Neural cell (in vitro differentiated cells): ENCODE measurements at regions not wholly inside any gene's neighbourhood (a gene's known extent, or its start where the extent isn't known, plus 50 kb on each side); places are given as distances from the start of the nearest gene placed in this dataset.

Source experiments
- EP300 ChIP-seq: fragments of 450-650 bp; conservative IDR thresholded peaks from 2 replicates; pipeline ENCODE4 v1.6.1; 2014; ENCODE audit warnings: antibody characterized with exemption, mild to moderate bottlenecking, moderate library complexity; ENCODE audit not compliant: poor library complexity, severe bottlenecking
- EZH2 ChIP-seq: fragments of 200-600, 300-800 bp; shearing (Covaris generic), sonication (generic); IDR thresholded peaks from 2 replicates; pipeline ENCODE4 v1.6.1; 2014; ENCODE audit warnings: antibody characterized with exemption, low read length, borderline replicate concordance, mild to moderate bottlenecking; ENCODE audit not compliant: insufficient read depth, poor library complexity, severe bottlenecking
- MXI1 ChIP-seq: fragments of 450-650 bp; conservative IDR thresholded peaks from 2 replicates; pipeline ENCODE4 v1.6.1; 2014; ENCODE audit warnings: antibody characterized with exemption, mild to moderate bottlenecking; ENCODE audit not compliant: poor library complexity, severe bottlenecking
- POLR2AphosphoS5 ChIP-seq: IDR thresholded peaks from 2 replicates; pipeline ENCODE4 v1.6.1; 2012
- RAD21 ChIP-seq: fragments of 450-650 bp; conservative IDR thresholded peaks from 2 replicates; pipeline ENCODE4 v1.6.1; 2014; ENCODE audit warnings: antibody characterized with exemption, mild to moderate bottlenecking, moderate library complexity
- SMC3 ChIP-seq: fragments of 450-650 bp; conservative IDR thresholded peaks from 2 replicates; pipeline ENCODE4 v1.6.1; 2014; ENCODE audit warnings: antibody characterized with exemption, mild to moderate bottlenecking, moderate library complexity; ENCODE audit not compliant: poor library complexity
- TAF1 ChIP-seq: IDR thresholded peaks from 2 replicates; pipeline ENCODE4 v1.6.1; 2012; ENCODE audit warnings: low read depth
- TF ChIP-seq, protein P1 (sequence below): fragments of 450-650 bp; IDR thresholded peaks from 2 replicates; pipeline ENCODE4 v1.5.1; 2014; ENCODE audit warnings: antibody characterized with exemption, mild to moderate bottlenecking, moderate library complexity; ENCODE audit not compliant: poor library complexity, severe bottlenecking
- TF ChIP-seq, protein P2 (sequence below): IDR thresholded peaks from 2 replicates; pipeline ENCODE4 v1.6.1; 2012; ENCODE audit warnings: borderline replicate concordance

DNA sequence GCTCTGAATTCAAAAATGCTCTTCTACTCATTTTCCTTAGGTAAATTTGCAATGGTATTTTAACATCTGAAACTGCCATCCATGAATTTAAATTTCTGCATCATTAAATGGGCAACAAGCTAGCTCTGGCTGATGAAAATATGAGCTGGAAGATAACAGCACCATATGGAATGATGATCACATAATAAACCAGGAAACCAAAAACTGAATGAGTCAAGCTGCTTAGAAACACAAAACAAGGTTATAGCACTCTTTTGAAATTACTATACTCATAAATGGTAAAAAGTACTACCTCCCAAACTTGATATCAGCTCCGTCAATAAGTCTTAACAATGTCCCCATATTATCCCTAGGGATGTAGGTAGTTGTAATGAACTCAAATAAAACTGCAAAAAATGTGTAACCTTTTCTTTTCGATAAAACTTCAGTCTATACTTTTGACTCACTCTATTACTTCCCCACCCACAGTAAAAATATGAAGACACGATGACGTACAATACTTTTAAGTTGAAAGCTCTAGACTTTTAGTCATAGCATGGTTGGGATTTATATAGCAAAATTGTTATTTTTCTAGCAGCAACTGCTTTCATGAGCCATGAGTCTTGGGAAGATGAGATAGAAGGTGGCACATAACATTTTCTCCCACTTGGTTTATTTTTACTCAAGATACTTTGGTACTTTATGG lies 396.7 kb downstream of the CDH2 start:
- TF ChIP-seq, protein P1, sequence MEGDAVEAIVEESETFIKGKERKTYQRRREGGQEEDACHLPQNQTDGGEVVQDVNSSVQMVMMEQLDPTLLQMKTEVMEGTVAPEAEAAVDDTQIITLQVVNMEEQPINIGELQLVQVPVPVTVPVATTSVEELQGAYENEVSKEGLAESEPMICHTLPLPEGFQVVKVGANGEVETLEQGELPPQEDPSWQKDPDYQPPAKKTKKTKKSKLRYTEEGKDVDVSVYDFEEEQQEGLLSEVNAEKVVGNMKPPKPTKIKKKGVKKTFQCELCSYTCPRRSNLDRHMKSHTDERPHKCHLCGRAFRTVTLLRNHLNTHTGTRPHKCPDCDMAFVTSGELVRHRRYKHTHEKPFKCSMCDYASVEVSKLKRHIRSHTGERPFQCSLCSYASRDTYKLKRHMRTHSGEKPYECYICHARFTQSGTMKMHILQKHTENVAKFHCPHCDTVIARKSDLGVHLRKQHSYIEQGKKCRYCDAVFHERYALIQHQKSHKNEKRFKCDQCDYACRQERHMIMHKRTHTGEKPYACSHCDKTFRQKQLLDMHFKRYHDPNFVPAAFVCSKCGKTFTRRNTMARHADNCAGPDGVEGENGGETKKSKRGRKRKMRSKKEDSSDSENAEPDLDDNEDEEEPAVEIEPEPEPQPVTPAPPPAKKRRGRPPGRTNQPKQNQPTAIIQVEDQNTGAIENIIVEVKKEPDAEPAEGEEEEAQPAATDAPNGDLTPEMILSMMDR = no peak
- TF ChIP-seq EP300 = no peak
- no peak for TF ChIP-seq TAF1
- TF ChIP-seq EZH2 = no peak
- no peak for TF ChIP-seq RAD21
- TF ChIP-seq MXI1 = no peak
- no peak for TF ChIP-seq POLR2AphosphoS5
- TF ChIP-seq SMC3 = no peak
- TF ChIP-seq, protein P2, sequence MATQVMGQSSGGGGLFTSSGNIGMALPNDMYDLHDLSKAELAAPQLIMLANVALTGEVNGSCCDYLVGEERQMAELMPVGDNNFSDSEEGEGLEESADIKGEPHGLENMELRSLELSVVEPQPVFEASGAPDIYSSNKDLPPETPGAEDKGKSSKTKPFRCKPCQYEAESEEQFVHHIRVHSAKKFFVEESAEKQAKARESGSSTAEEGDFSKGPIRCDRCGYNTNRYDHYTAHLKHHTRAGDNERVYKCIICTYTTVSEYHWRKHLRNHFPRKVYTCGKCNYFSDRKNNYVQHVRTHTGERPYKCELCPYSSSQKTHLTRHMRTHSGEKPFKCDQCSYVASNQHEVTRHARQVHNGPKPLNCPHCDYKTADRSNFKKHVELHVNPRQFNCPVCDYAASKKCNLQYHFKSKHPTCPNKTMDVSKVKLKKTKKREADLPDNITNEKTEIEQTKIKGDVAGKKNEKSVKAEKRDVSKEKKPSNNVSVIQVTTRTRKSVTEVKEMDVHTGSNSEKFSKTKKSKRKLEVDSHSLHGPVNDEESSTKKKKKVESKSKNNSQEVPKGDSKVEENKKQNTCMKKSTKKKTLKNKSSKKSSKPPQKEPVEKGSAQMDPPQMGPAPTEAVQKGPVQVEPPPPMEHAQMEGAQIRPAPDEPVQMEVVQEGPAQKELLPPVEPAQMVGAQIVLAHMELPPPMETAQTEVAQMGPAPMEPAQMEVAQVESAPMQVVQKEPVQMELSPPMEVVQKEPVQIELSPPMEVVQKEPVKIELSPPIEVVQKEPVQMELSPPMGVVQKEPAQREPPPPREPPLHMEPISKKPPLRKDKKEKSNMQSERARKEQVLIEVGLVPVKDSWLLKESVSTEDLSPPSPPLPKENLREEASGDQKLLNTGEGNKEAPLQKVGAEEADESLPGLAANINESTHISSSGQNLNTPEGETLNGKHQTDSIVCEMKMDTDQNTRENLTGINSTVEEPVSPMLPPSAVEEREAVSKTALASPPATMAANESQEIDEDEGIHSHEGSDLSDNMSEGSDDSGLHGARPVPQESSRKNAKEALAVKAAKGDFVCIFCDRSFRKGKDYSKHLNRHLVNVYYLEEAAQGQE = no peak
